ENCODE measurements at regions not wholly inside any gene's neighbourhood (a gene's known extent, or its start where the extent isn't known, plus 50 kb on each side); places are given as distances from the start of the nearest gene placed in this dataset.

DNA sequence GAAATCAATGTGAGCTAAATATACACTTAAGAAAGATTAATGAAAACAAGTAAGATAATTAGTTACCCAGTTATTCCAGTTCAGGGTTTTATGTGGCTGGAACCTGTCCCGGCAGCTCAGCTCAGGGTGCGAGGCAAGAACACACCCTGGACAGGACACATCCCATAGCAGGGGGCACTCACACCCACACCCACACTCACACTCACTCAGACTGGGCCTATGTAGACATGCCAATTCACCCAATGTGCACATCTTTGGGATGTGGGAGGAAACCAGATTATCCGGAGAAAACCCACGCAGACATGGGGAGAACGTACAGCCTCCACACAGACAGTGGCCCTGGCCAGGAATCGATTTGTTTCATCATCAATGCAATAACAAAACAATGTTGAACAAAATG lies 66.0 kb upstream of the TMCC3 start:
- no peak overlapping the region for H3K4me3 ChIP-seq
- TF ChIP-seq POLR2AphosphoS5 (IDR thresholded peaks at IDR 0.05) = no peak
- no peak for TF ChIP-seq CTCF (IDR thresholded peaks at IDR 0.05 in 8 of 11, conservative IDR thresholded peaks at IDR 0.05 in 3 of 11)
- no peak for TF ChIP-seq POLR2A (IDR thresholded peaks at IDR 0.05)
- WGBS, 5 donors = 80 to 91% (median 83%) methylated on average over 6 of the region's 6 CpGs
- no peak overlapping the region for H3K27ac ChIP-seq
- DNase-seq = no peak
- peaks cover 0 to 17% (median 9%) of the 10 kb centered on the region in 6 donors for H3K4me1 ChIP-seq
- intact Hi-C loops (cut with DNase I; ENCODE audit: low total_unique reads) = no loop called here
- H3K36me3 ChIP-seq = no peaks in the 10 kb centered on the region
- no peaks in the 10 kb centered on the region for H3K9me3 ChIP-seq
- H3K27me3 ChIP-seq (replicated peaks in 1 of 7) = no peaks in the 10 kb centered on the region

DNA sequence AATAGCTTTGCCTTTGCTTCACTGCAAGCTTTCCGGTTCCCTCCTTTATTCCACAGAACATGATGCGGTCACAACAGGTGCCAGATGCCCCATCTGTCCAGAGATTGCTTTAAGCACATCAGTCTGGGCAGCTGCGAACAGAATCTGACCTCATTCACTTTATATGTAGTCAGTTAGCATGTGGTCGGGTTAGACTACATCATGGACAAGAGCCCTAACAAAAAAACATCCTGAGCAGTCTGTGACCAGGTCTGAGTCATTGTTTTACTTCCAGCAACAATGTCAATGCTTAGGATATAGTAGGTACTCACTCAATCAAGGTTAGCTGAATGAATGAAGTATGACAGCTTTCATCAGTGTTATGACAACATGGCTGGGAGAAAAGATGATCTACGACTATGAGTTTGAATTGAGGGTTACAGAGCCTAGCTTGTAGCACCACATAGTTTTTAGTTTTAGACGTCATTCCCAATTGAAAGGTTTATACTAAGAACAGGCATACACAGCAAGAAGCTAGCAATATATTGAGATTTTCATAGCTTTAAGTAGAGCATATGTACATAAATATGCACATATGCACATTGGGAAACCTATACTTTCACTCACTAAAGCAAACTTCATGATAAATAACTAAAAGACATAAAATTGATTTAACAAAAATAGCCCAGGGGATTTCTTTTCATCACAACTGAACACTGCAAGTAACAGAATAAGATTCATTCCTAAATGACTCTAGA lies 64.2 kb upstream of the TMCC3 start:
- H3K4me1 ChIP-seq = peaks cover 0 to 3% (median 0%) of the 10 kb centered on the region in 6 donors
- WGBS, 5 donors = 75 to 88% (median 83%) methylated on average over 6 of the region's 6 CpGs
- no peaks in the 10 kb centered on the region for H3K9me3 ChIP-seq
- no peaks in the 10 kb centered on the region for H3K27me3 ChIP-seq (replicated peaks in 1 of 7)
- DNase-seq = no peak
- TF ChIP-seq POLR2A (IDR thresholded peaks at IDR 0.05) (no peak), CTCF (IDR thresholded peaks at IDR 0.05 in 8 of 11, conservative IDR thresholded peaks at IDR 0.05 in 3 of 11) (no peak), POLR2AphosphoS5 (IDR thresholded peaks at IDR 0.05) (no peak)
- H3K4me3 ChIP-seq = no peak overlapping the region
- H3K36me3 ChIP-seq = no peaks in the 10 kb centered on the region
- intact Hi-C loops (cut with DNase I; ENCODE audit: low total_unique reads) = no loop called here
- H3K27ac ChIP-seq = no peak overlapping the region

- no peak overlapping the region for H3K27ac ChIP-seq
- H3K27me3 ChIP-seq (replicated peaks in 1 of 7) = no peaks in the 10 kb centered on the region
- H3K4me1 ChIP-seq = peaks cover 0 to 10% (median 6%) of the 10 kb centered on the region in 6 donors
- WGBS, 5 donors = 92 to 94% (median 93%) methylated on average over 7 of the region's 7 CpGs
- TF ChIP-seq POLR2AphosphoS5 (IDR thresholded peaks at IDR 0.05) = no peak
- TF ChIP-seq CTCF (IDR thresholded peaks at IDR 0.05 in 8 of 11, conservative IDR thresholded peaks at IDR 0.05 in 3 of 11) = no peak
- TF ChIP-seq POLR2A (IDR thresholded peaks at IDR 0.05) = no peak
- intact Hi-C loops (cut with DNase I; ENCODE audit: low total_unique reads) = no loop called here
- H3K9me3 ChIP-seq = no peaks in the 10 kb centered on the region
- H3K4me3 ChIP-seq = no peak overlapping the region
- no peak for DNase-seq
- H3K36me3 ChIP-seq = no peaks in the 10 kb centered on the region
Measured at GRCh38 chr12:94712815-94713515, 62.6 kb upstream of the TMCC3 start.

DNA sequence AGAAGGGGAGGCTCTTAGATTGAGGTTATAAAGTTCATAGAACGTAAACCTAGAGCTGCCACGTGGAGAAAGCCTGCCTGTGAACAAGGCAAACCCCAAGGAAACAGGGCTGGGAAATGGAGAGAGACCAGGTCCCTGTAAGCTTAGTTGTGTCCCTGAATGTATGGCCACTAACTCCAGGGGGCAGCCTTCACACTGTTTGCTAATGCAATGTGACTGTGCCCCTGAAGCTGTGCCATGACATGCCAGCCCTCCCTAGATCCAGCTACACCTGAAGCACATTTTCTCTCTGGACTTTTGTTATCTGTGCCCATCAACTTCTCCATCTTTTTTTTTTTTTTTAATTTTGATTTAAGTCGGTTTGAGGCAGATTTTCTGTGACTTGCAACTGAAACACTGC lies 60.6 kb upstream of the TMCC3 start:
- H3K4me1 ChIP-seq = peaks cover 0 to 23% (median 7%) of the 10 kb centered on the region in 6 donors
- H3K36me3 ChIP-seq = no peaks in the 10 kb centered on the region
- H3K4me3 ChIP-seq = no peak overlapping the region
- DNase-seq = no peak
- WGBS, 5 donors = 63 to 78% (median 74%) methylated on average over 3 of the region's 3 CpGs
- peak in 9 of 11 experiments; percentile 13 to 55 (median 40) for TF ChIP-seq CTCF (IDR thresholded peaks at IDR 0.05 in 8 of 11, conservative IDR thresholded peaks at IDR 0.05 in 3 of 11)
- TF ChIP-seq POLR2A (IDR thresholded peaks at IDR 0.05) = no peak
- intact Hi-C loops (cut with DNase I; ENCODE audit: low total_unique reads) = no loop called here
- H3K27me3 ChIP-seq (replicated peaks in 1 of 7) = no peaks in the 10 kb centered on the region
- H3K9me3 ChIP-seq = no peaks in the 10 kb centered on the region
- no peak overlapping the region for H3K27ac ChIP-seq
